RWPE2 (cell line): ENCODE measurements at regions not wholly inside any gene's neighbourhood (a gene's known extent, or its start where the extent isn't known, plus 50 kb on each side); places are given as distances from the start of the nearest gene placed in this dataset.
"Not testable (repeated sequence)": the region's sequence is repeated elsewhere in the genome, so short reads cannot be mapped to it uniquely, and the experiment has no call there.

Experiments used
- ATAC-seq: fragments of 200-7000 bp; cut with Tn5 transposase; 3 replicates; pipeline ENCODE4 v1.9.1; 2021; ENCODE audit warnings: low read depth
- DNase-seq: peaks from one replicate; pipeline ENCODE4 v3.0.0-alpha.2; 2020; ENCODE audit warnings: low spot score
- H3K27ac ChIP-seq: fragments of 450-650 bp; 2 replicates; pipeline ENCODE4 v1.5.1; 2017; ENCODE audit warnings: mild to moderate bottlenecking; ENCODE audit not compliant: poor library complexity, severe bottlenecking
- H3K27me3 ChIP-seq: fragments of 250-450 bp; sonication (Bioruptor Pico); 2 replicates; pipeline ENCODE4 v1.5.1; 2021; ENCODE audit warnings: mild to moderate bottlenecking, moderate library complexity; ENCODE audit not compliant: insufficient read depth, poor library complexity, severe bottlenecking
- H3K36me3 ChIP-seq: fragments of 250-450 bp; sonication (Bioruptor Pico); 2 replicates; pipeline ENCODE4 v1.5.1; 2020; ENCODE audit warnings: low read depth, mild to moderate bottlenecking, moderate library complexity
- H3K4me1 ChIP-seq: fragments of 250-450 bp; sonication (Bioruptor Pico); 2 replicates; pipeline ENCODE4 v1.5.1; 2021; ENCODE audit warnings: mild to moderate bottlenecking, moderate library complexity; ENCODE audit not compliant: insufficient read depth, poor library complexity, severe bottlenecking
- H3K4me3 ChIP-seq: fragments of 250-450 bp; sonication (Bioruptor Pico); 2 replicates; pipeline ENCODE4 v1.5.1; 2021; ENCODE audit warnings: mild to moderate bottlenecking, moderate library complexity; ENCODE audit not compliant: severe bottlenecking
- H3K9me3 ChIP-seq: fragments of 250-450 bp; sonication (Bioruptor Pico); 2 replicates; pipeline ENCODE4 v1.5.1; 2021; ENCODE audit warnings: mild to moderate bottlenecking, moderate library complexity; ENCODE audit not compliant: severe bottlenecking

DNA sequence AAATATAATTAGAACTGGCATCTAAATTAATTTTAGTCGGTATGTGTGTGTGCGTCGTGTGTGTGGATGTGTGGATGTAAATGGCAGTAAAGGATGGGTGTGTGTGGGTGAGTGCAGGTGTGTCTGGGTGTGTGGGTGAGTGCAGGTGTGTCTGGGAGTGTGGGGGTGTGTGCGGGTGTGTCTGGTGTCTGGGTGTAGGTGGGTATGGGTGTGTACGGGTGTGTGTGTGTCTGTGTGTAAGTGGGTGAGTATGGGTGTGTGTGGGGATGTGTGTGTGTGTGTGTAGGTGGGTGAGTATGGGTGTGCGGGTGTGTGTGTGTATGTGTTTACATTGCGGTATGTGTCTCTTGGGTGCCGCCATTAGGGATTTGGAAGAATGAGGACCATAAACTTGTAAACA lies 55.0 kb downstream of the OR11H1 start:
- not testable (repeated sequence) for ATAC-seq

DNA sequence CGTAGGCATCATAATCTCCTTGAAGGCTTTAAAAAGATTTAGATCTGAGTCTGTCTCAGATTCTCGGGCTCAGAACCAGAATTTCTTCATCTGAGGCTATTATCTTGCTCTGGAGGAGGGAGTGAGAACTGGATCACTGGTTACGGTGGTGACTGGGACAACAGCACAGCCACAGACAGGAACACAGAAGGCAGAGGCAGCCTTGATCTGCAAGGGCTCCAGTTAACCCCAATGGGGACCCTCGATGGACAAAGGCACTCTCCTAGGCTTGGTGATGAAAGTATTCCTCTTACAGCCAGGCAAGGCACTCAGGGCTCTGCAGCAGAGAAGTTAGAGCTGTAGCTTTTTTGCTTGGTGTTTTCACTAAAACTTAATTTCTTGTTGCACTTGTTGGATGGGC lies 74.2 kb downstream of the OR11H1 start:
- H3K27ac ChIP-seq, H3K9me3 ChIP-seq, H3K27me3 ChIP-seq, ATAC-seq, DNase-seq, H3K4me1 ChIP-seq, H3K4me3 ChIP-seq, H3K36me3 ChIP-seq: not testable (repeated sequence)

More for the DNA sequence above, 55.0 kb downstream of the OR11H1 start:
- H3K27ac ChIP-seq, DNase-seq, H3K27me3 ChIP-seq, H3K36me3 ChIP-seq, H3K4me3 ChIP-seq, H3K4me1 ChIP-seq, H3K9me3 ChIP-seq: not testable (repeated sequence)

DNA sequence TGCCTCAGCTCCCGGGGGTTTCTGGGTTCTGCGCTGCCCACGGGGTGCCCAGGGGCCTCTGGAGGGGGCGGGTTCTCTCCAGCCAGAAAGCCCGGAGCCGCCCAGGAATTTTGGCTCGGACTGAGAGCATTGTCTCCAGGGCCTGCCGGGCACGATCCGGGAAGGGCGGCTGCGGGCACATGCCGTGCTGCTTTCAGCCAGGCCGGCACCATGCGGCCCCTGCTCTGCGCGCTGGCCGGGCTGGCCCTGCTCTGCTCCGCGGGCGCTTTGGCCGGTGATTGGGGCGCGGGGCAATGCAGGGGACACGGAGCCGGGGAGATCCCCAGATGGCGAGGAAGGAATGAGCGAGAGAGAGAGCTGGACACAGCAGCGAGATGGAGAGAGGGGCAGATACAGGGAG lies 75.1 kb downstream of the OR11H1 start:
- not testable (repeated sequence) for ATAC-seq, H3K27ac ChIP-seq, H3K27me3 ChIP-seq, DNase-seq, H3K4me1 ChIP-seq, H3K9me3 ChIP-seq, H3K36me3 ChIP-seq, H3K4me3 ChIP-seq

DNA sequence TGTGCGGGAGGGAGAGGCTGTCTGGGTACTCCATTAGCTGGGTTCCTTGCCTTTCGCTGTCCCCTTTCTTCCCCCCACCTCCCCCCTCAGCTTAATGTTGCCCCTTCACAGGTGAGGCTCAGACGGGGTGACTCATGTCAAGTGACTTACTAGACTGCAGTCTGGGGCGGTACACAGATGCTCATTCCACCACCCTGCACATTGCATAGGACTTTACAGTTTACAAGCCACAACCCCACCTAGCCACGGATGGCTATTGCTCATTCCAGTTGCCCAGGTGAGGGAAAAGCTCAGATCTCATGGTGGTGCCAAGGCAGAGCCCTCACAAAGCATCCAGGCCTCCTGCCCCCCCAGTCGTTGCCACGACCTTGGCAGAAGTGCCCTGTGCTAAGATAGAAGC lies 76.2 kb downstream of the OR11H1 start:
- not testable (repeated sequence) for H3K4me3 ChIP-seq, H3K27me3 ChIP-seq, DNase-seq, H3K9me3 ChIP-seq, H3K27ac ChIP-seq, H3K36me3 ChIP-seq, H3K4me1 ChIP-seq
- ATAC-seq, result peak; percentile 58; the same call in 1 of the 3 replicates

DNA sequence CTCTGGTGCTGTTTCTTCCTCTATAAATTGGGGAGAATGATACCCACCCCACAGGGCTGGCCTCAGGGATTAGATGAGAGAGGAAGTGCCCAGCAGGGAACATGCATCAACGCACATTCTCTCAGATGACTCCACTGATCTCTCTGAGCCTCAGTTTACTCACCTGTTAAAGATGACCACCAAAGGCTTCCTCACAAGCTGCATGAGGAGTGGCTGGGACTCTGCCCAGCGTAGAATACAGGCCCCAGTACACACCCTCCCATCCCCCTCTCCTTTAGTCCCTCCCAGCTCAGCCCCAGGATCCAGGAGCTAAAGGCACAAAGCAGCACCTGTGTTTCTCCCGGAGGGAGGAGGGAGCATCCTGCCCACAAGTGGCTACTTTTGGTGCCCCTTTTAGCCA lies 76.7 kb downstream of the OR11H1 start:
- DNase-seq, ATAC-seq, H3K9me3 ChIP-seq: not testable (repeated sequence)

DNA sequence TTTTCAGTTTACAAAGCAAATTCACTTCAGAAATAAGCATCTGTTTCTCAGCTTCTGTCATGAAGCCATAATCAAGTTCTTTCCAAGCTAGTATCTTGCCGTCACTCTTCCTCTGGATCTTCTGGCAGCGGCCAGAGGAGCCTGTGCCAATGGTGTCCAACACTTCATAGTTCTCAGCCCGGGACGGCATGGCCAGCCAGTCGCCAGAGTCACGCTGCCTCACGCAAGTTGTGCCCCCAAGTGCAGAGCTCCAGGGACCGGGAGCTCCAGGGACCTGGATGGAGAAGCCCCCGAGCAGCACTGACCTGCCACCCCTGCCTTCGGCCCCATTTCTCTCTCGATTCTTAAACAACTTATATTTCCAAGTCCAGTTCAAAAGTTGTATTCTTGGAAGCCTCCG lies 76.9 kb upstream of the POTEH start:
- not testable (repeated sequence) for H3K27me3 ChIP-seq, ATAC-seq, H3K9me3 ChIP-seq, H3K36me3 ChIP-seq, H3K4me1 ChIP-seq, DNase-seq, H3K4me3 ChIP-seq, H3K27ac ChIP-seq

More for the DNA sequence above, 76.7 kb downstream of the OR11H1 start:
- H3K36me3 ChIP-seq, H3K4me1 ChIP-seq, H3K27ac ChIP-seq, H3K4me3 ChIP-seq, H3K27me3 ChIP-seq: not testable (repeated sequence)

DNA sequence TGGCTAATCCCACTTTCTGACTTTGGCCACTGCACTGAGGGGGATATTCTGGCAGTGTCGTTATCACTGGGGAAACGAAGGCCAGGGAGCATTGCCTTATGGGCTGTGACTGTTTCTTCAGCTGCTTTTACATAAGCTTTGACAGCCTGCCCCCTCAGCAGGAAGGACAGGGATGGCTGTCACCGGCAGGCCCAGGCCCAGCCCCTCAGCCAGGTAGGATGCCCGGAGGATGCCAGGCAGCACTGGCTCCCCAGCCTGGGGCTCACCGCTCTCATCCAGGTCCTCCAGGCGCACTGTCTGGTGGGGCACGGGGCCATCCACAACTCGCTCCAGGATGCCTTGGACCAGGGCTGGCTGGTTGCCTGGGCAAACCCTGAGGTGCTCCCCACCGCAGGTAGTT lies 74.7 kb upstream of the POTEH start:
- not testable (repeated sequence) for H3K9me3 ChIP-seq, DNase-seq, H3K27ac ChIP-seq, H3K36me3 ChIP-seq, ATAC-seq, H3K4me3 ChIP-seq, H3K4me1 ChIP-seq, H3K27me3 ChIP-seq

DNA sequence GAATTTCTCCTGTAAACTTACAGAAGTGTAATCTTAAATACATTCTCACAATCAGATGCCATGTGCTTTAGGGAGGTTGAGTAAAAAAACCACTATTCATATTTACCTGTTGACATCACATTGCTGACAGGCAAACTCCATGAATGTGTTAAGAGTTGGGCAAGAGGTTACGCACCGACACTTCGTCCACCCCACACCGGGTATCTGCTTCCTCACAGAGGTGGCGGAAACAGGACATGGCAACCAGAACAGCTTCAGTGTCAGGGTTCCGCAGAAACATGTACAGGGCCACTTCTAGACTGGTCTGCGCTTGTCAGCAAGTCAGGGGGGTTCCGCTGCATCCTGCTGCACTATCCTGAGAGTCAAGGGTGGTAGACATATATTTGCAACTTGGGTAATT lies 61.6 kb upstream of the POTEH start:
- DNase-seq, result peak; percentile 61
- H3K4me3 ChIP-seq, H3K27me3 ChIP-seq, ATAC-seq, H3K36me3 ChIP-seq, H3K9me3 ChIP-seq, H3K4me1 ChIP-seq, H3K27ac ChIP-seq: not testable (repeated sequence)

DNA sequence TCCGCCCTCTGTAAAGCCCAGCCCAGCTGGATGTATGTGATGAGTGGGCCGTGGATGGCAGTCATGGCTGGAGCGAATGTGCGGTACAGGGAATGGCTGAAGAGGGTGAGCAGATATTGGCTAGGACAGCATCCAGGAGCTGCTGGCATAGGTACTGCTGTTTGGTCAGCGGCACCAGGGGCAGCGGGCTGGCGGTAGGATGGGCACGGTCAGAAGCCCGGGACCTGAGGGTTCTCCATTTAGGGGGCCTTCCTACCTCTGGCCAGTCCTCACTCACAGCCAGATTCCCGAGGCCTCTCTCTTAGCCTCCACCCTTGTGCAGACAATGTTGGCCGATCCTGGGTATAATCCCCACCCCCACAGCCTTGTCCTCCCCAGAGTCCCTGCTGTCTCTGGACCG lies 53.1 kb upstream of the POTEH start:
- H3K27ac ChIP-seq, H3K36me3 ChIP-seq, H3K27me3 ChIP-seq, H3K4me3 ChIP-seq, ATAC-seq, H3K4me1 ChIP-seq, H3K9me3 ChIP-seq, DNase-seq: not testable (repeated sequence)

DNA sequence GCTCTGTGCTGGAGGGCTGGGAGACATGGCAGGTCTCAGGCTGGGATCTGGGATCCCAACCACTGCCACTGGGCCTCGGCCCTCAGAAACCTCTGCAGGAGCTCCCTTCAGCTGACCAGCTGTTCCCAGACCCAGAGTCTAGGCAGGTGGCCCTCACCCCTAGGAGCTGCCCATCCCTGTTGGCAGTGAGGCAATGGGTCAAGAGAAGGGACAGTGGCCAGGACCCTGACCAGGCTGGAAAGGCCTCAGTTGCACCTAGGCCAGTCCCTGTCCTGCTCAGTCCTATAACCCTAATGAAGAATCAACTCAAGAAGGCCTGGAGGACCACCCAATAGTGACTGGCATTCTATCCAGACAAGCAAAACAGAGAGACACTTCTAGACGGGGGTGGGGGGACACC lies 52.4 kb upstream of the POTEH start:
- not testable (repeated sequence) for H3K27me3 ChIP-seq, H3K4me3 ChIP-seq, DNase-seq, H3K36me3 ChIP-seq, H3K9me3 ChIP-seq, H3K27ac ChIP-seq, H3K4me1 ChIP-seq
- 0 out of 3 replicates have a peak, but pooled peaks have one; percentile 7 for ATAC-seq

DNA sequence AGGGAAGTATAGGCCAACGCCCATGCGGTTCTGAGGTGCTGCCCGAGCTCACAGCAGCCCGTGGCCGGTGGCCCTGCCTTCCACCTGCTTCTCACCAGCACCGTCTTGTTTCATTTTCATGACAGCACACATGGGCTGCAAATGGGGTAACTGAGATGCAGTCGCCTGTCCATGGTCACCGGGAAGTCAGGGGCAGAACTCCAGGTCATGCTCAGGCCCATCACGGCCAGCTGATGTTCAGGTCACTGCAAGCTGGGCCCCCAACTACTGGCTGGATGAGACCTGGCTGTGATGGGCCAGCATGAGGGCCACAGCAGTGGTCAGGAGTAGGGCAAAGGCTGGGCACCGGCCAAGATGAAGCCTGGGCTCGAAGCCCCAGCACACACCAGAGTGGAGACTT lies 51.9 kb upstream of the POTEH start:
- not testable (repeated sequence) for DNase-seq, H3K4me3 ChIP-seq, H3K27ac ChIP-seq, H3K9me3 ChIP-seq, H3K27me3 ChIP-seq, H3K4me1 ChIP-seq, H3K36me3 ChIP-seq
- peak; percentile 29; the same call in 1 of the 3 replicates for ATAC-seq
